Type B pancreatic cell (in vitro differentiated cells): ENCODE measurements at regions not wholly inside any gene's neighbourhood (a gene's known extent, or its start where the extent isn't known, plus 50 kb on each side); places are given as distances from the start of the nearest gene placed in this dataset.

Experiments
- DNase-seq: peaks from one replicate; pipeline ENCODE4 v3.0.0; 2021; ENCODE audit warnings: mixed read lengths; ENCODE audit not compliant: unreplicated experiment; ENCODE audit errors: extremely low spot score
- H3K27ac Mint-ChIP-seq: 2 replicates; pipeline ENCODE4 v1.8.0; 2021; ENCODE audit warnings: mild to moderate bottlenecking, mixed read lengths
- H3K27me3 Mint-ChIP-seq: 2 replicates; pipeline ENCODE4 v1.8.0; 2021; ENCODE audit warnings: mixed read lengths
- H3K36me3 Mint-ChIP-seq: 2 replicates; pipeline ENCODE4 v1.8.0; 2021; ENCODE audit warnings: mixed read lengths
- H3K4me1 Mint-ChIP-seq: one replicate; pipeline ENCODE4 v1.8.0; 2021; ENCODE audit warnings: mixed read lengths; ENCODE audit not compliant: unreplicated experiment
- H3K4me3 Mint-ChIP-seq: 2 replicates; pipeline ENCODE4 v1.8.0; 2021; ENCODE audit warnings: mild to moderate bottlenecking, mixed read lengths
- H3K9me3 Mint-ChIP-seq: 2 replicates; pipeline ENCODE4 v1.8.0; 2021; ENCODE audit warnings: mixed read lengths
- TF ChIP-seq, protein P1 (sequence below): fragments of 200-600 bp; sonication (generic); conservative IDR thresholded peaks from 2 replicates; pipeline ENCODE4 v1.5.0; 2021; ENCODE audit warnings: antibody characterized with exemption, mild to moderate bottlenecking

GRCh38 chr14:94906577-94906976 lies 136.7 kb upstream of the GSC start:
- TF ChIP-seq, protein P1, sequence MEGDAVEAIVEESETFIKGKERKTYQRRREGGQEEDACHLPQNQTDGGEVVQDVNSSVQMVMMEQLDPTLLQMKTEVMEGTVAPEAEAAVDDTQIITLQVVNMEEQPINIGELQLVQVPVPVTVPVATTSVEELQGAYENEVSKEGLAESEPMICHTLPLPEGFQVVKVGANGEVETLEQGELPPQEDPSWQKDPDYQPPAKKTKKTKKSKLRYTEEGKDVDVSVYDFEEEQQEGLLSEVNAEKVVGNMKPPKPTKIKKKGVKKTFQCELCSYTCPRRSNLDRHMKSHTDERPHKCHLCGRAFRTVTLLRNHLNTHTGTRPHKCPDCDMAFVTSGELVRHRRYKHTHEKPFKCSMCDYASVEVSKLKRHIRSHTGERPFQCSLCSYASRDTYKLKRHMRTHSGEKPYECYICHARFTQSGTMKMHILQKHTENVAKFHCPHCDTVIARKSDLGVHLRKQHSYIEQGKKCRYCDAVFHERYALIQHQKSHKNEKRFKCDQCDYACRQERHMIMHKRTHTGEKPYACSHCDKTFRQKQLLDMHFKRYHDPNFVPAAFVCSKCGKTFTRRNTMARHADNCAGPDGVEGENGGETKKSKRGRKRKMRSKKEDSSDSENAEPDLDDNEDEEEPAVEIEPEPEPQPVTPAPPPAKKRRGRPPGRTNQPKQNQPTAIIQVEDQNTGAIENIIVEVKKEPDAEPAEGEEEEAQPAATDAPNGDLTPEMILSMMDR: no peak
- no peak overlapping the region for H3K27ac Mint-ChIP-seq
- H3K27me3 Mint-ChIP-seq: peaks cover 6% of the 10 kb centered on the region
- no peaks in the 10 kb centered on the region for H3K36me3 Mint-ChIP-seq
- H3K4me1 Mint-ChIP-seq: peaks cover 11% of the 10 kb centered on the region
- peaks cover 12% of the 10 kb centered on the region for H3K9me3 Mint-ChIP-seq
- DNase-seq: no peak
- no peak overlapping the region for H3K4me3 Mint-ChIP-seq

GRCh38 chr14:94904636-94905035 lies 134.7 kb upstream of the GSC start:
- no peak overlapping the region for H3K27ac Mint-ChIP-seq

GRCh38 chr14:94903883-94904282 lies 134.0 kb upstream of the GSC start:
- no peaks in the 10 kb centered on the region for H3K36me3 Mint-ChIP-seq
- peaks cover 5% of the 10 kb centered on the region for H3K9me3 Mint-ChIP-seq
- H3K27ac Mint-ChIP-seq: no peak overlapping the region
- H3K27me3 Mint-ChIP-seq: peaks cover 4% of the 10 kb centered on the region
- H3K4me1 Mint-ChIP-seq: peaks cover 11% of the 10 kb centered on the region
- TF ChIP-seq, protein P1: no peak
- no peak for DNase-seq
- no peak overlapping the region for H3K4me3 Mint-ChIP-seq

More at GRCh38 chr14:94904636-94905035, 134.7 kb upstream of the GSC start:
- H3K27me3 Mint-ChIP-seq: no peaks in the 10 kb centered on the region
- H3K4me3 Mint-ChIP-seq: no peak overlapping the region
- DNase-seq: no peak
- H3K4me1 Mint-ChIP-seq: peaks cover 11% of the 10 kb centered on the region
- TF ChIP-seq, protein P1: no peak
- H3K36me3 Mint-ChIP-seq: no peaks in the 10 kb centered on the region
- H3K9me3 Mint-ChIP-seq: peaks cover 5% of the 10 kb centered on the region

GRCh38 chr14:94903338-94903737 lies 133.4 kb upstream of the GSC start:
- Mint-ChIP-seq H3K9me3 (peaks cover 5% of the 10 kb centered on the region), H3K27ac (no peak overlapping the region), H3K4me1 (peaks cover 11% of the 10 kb centered on the region), H3K36me3 (no peaks in the 10 kb centered on the region), H3K4me3 (no peak overlapping the region), H3K27me3 (peaks cover 6% of the 10 kb centered on the region)
- TF ChIP-seq, protein P1: no peak
- no peak for DNase-seq

DNA sequence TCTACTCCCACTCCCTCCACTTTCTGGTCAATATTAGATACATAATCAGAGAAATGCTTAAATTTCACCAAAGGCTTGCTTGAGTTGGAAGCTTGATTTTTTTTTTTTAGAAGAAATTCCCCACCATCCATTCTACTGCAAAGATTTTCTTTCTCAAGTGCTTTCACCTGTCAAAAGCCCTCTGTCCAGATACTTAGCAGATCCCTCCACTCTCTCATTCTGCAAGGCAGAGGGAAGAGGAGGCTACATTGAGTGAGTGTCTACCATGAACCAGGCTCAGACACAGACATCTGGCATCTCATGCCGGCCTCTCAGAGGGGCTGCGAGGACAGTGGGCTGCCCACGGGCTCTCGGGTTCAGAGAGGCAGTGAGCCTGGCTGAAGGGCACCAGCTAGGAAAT lies 127.6 kb upstream of the GSC start:
- Mint-ChIP-seq H3K4me3 (no peak overlapping the region), H3K27me3 (peaks cover 15% of the 10 kb centered on the region)

More for the DNA sequence above, 127.6 kb upstream of the GSC start:
- no peaks in the 10 kb centered on the region for H3K9me3 Mint-ChIP-seq
- H3K4me1 Mint-ChIP-seq: peaks cover 5% of the 10 kb centered on the region
- DNase-seq: no peak
- H3K36me3 Mint-ChIP-seq: no peaks in the 10 kb centered on the region
- TF ChIP-seq, protein P1: no peak
- no peak overlapping the region for H3K27ac Mint-ChIP-seq
